ENCODE measurements at regions not wholly inside any gene's neighbourhood (a gene's known extent, or its start where the extent isn't known, plus 50 kb on each side); places are given as distances from the start of the nearest gene placed in this dataset.
"Not testable (repeated sequence)": the region's sequence is repeated elsewhere in the genome, so short reads cannot be mapped to it uniquely, and the experiment has no call there.

GRCh38 chr15:69570454-69570853 lies 117.8 kb downstream of the RPLP1 start:
- Histone ChIP-seq H3K9me2 (ENCODE audit: insufficient read depth, low read length) (no peaks in the 10 kb centered on the region), H4K20me1 (ENCODE audit: insufficient read depth, low read length) (no peaks in the 10 kb centered on the region), H3K27ac (ENCODE audit: low read depth, low read length, poor library complexity, severe bottlenecking) (no peak overlapping the region), H3K9me3 (ENCODE audit: low read length) (no peaks in the 10 kb centered on the region), H3K79me2 (ENCODE audit: insufficient read depth, low read depth, low read length) (no peaks in the 10 kb centered on the region), H3K36me3 (ENCODE audit: insufficient read depth, low read length) (no peaks in the 10 kb centered on the region), H2AFZ (ENCODE audit: low read length) (no peak overlapping the region), H3K4me3 (ENCODE audit: low read depth, low read length, poor library complexity, severe bottlenecking) (no peak overlapping the region), H3K4me2 (ENCODE audit: low read length) (no peak overlapping the region), H3K4me1 (ENCODE audit: insufficient read depth, low read length, poor library complexity, severe bottlenecking) (no peaks in the 10 kb centered on the region)
- intact Hi-C loops (cut with micrococcal nuclease; ENCODE audit: unreplicated experiment), result loop anchor here (10.0 kb wide), 2 partner anchors 154 to 894 kb away; no protein-coding TSS in a partner anchor
- TF ChIP-seq EZH2phosphoT487 (IDR thresholded peaks at IDR 0.05; ENCODE audit: borderline replicate concordance, low read depth, low read length) (no peak), CTCF (conservative IDR thresholded peaks at IDR 0.05; ENCODE audit: low read length) (no peak)
- POLR2A ChIA-PET, result no interaction called here
- BruUV-seq (replicated peaks), result no TSS peak
- DNase-seq (ENCODE audit: low spot score), result no peak
- CTCF ChIA-PET (ENCODE audit: unreplicated experiment), result no interaction called here

GRCh38 chr15:69570997-69571396 lies 118.4 kb downstream of the RPLP1 start:
- H3K27ac ChIP-seq (ENCODE audit: low read depth, low read length, poor library complexity, severe bottlenecking), result no peak overlapping the region
- H3K4me3 ChIP-seq (ENCODE audit: low read depth, low read length, poor library complexity, severe bottlenecking), result no peak overlapping the region
- H3K4me2 ChIP-seq (ENCODE audit: low read length), result no peak overlapping the region
- no peaks in the 10 kb centered on the region for H3K9me3 ChIP-seq (ENCODE audit: low read length)
- DNase-seq (ENCODE audit: low spot score), result no peak
- no peaks in the 10 kb centered on the region for H3K79me2 ChIP-seq (ENCODE audit: insufficient read depth, low read depth, low read length)
- H2AFZ ChIP-seq (ENCODE audit: low read length), result no peak overlapping the region
- H3K4me1 ChIP-seq (ENCODE audit: insufficient read depth, low read length, poor library complexity, severe bottlenecking), result no peaks in the 10 kb centered on the region
- TF ChIP-seq CTCF (conservative IDR thresholded peaks at IDR 0.05; ENCODE audit: low read length) (no peak), EZH2phosphoT487 (IDR thresholded peaks at IDR 0.05; ENCODE audit: borderline replicate concordance, low read depth, low read length) (no peak)
- no TSS peak for BruUV-seq (replicated peaks)
- no peaks in the 10 kb centered on the region for H4K20me1 ChIP-seq (ENCODE audit: insufficient read depth, low read length)
- CTCF ChIA-PET (ENCODE audit: unreplicated experiment), result no interaction called here
- intact Hi-C loops (cut with micrococcal nuclease; ENCODE audit: unreplicated experiment), result loop anchor here (10.0 kb wide), 2 partner anchors 154 to 894 kb away; no protein-coding TSS in a partner anchor
- no peaks in the 10 kb centered on the region for H3K36me3 ChIP-seq (ENCODE audit: insufficient read depth, low read length)
- POLR2A ChIA-PET, result no interaction called here
- no peaks in the 10 kb centered on the region for H3K9me2 ChIP-seq (ENCODE audit: insufficient read depth, low read length)

GRCh38 chr15:69573278-69573677 lies 120.7 kb downstream of the RPLP1 start:
- POLR2A ChIA-PET, result interaction anchor here (0.7 kb wide), 1 partner anchor 738 kb away, joined by 3 read pairs; no protein-coding TSS in a partner anchor
- CTCF ChIA-PET (ENCODE audit: unreplicated experiment); BruUV-seq (replicated peaks): not testable (repeated sequence)

More at GRCh38 chr15:69573278-69573677, 120.7 kb downstream of the RPLP1 start:
- H4K20me1 ChIP-seq (ENCODE audit: insufficient read depth, low read length); H2AFZ ChIP-seq (ENCODE audit: low read length); H3K4me2 ChIP-seq (ENCODE audit: low read length); H3K9me3 ChIP-seq (ENCODE audit: low read length); H3K27ac ChIP-seq (ENCODE audit: low read depth, low read length, poor library complexity, severe bottlenecking); DNase-seq (ENCODE audit: low spot score); H3K36me3 ChIP-seq (ENCODE audit: insufficient read depth, low read length); H3K4me1 ChIP-seq (ENCODE audit: insufficient read depth, low read length, poor library complexity, severe bottlenecking); H3K4me3 ChIP-seq (ENCODE audit: low read depth, low read length, poor library complexity, severe bottlenecking); H3K9me2 ChIP-seq (ENCODE audit: insufficient read depth, low read length); H3K79me2 ChIP-seq (ENCODE audit: insufficient read depth, low read depth, low read length): not testable (repeated sequence)
- intact Hi-C loops (cut with micrococcal nuclease; ENCODE audit: unreplicated experiment), result loop anchor here (10.0 kb wide), 2 partner anchors 152 to 892 kb away; no protein-coding TSS in a partner anchor
